ENCODE measurements at regions not wholly inside any gene's neighbourhood (a gene's known extent, or its start where the extent isn't known, plus 50 kb on each side); places are given as distances from the start of the nearest gene placed in this dataset.

DNA sequence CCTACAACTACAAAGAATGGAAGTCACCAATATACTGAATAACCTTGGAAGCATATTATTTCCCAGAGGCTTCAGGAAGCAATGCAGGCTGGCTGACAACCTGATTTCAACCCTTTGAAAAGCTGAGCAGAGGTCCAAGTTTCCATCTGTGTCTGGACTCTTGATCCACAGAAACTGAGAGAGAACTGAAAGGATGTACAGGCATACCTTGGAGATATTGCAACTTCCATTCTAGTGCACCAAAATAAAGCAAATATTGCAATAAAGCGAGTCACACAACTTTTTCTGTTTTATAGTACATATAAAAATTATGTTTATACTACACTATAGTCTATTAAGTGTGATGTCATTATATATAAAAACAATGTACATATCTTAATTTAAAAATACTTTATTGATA lies 85.3 kb downstream of the TYW3 start:
- CTCF ChIA-PET: no interaction called here
- WGBS (ENCODE audit: insufficient coverage): no CpG with 5 or more reads among the region's 1 CpG
- no peak for DNase-seq
- H3K36me3 ChIP-seq (ENCODE audit: control insufficient read depth in 2 of 2, extremely low read depth in 1 of 2, insufficient read depth in 1 of 2, low read length in 1 of 2): no peaks in the 10 kb centered on the region
- ATAC-seq (replicated peaks in 1 of 4): no peak
- H3K27ac ChIP-seq (ENCODE audit: low read length): no peak overlapping the region
- H3K9me3 ChIP-seq: no peaks in the 10 kb centered on the region
- Mint-ChIP-seq H3K4me3 (no peak overlapping the region), H3K9me3 (peaks cover 0 to 3% (median 0%) of the 10 kb centered on the region in 3 donors), H3K27me3 (peaks cover 2 to 7% of the 10 kb centered on the region in 2 donors), H3K36me3 (no peaks in the 10 kb centered on the region), H3K27ac (no peak overlapping the region), H3K4me1 (no peaks in the 10 kb centered on the region)
- POLR2A ChIA-PET: no interaction called here
- H3K4me1 ChIP-seq (ENCODE audit: control insufficient read depth in 1 of 2, extremely low read depth in 1 of 2, insufficient read depth in 2 of 2, low read length in 2 of 2): no peaks in the 10 kb centered on the region
- no peak overlapping the region for H3K4me3 ChIP-seq (ENCODE audit: control insufficient read depth in 1 of 2, extremely low read depth in 1 of 2, low read length in 1 of 2)
- H3K27me3 ChIP-seq (replicated peaks in 1 of 2; ENCODE audit: control insufficient read depth in 2 of 2, extremely low read depth in 1 of 2, insufficient read depth in 2 of 2, low read length in 1 of 2): no peaks in the 10 kb centered on the region

DNA sequence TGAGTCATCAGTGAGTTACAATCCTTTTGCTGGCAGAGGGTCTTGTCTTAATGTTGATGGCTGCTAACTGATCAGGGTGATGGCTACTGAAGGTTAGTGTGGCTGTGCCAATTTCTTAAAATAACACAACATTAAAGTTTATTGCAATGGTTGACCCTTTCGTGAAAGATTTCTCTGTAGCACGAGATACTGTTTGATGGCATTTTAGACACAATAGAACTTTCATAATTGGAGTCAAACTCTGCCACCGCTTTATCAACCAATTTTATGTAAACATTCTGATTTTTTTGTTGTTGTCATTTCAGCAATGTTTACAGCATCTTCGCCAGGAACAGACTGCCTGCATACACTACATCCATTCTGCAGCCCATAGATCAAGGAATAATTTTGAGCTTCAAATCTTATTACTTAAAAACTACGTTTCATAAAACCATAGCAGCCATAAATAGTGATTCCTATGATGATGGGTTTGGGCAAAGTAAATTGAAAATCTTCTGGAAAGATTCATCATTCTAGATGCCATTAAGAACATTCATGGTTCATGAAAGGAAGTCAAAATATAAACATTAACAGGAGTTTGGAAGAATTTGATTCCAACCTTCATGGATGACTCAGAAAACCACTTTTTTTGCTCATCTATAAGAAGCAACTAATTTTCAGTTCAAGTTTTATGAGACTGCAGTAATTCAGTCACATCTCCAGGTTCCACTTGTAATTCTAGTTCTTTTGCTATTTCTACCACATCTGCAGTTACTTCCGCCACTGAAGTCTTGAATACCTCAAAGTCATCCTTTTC lies 85.9 kb downstream of the TYW3 start:
- Histone ChIP-seq H3K4me3 (ENCODE audit: control insufficient read depth in 1 of 2, extremely low read depth in 1 of 2, low read length in 1 of 2) (no peak overlapping the region), H3K36me3 (ENCODE audit: control insufficient read depth in 2 of 2, extremely low read depth in 1 of 2, insufficient read depth in 1 of 2, low read length in 1 of 2) (no peaks in the 10 kb centered on the region), H3K9me3 (no peaks in the 10 kb centered on the region), H3K27me3 (replicated peaks in 1 of 2; ENCODE audit: control insufficient read depth in 2 of 2, extremely low read depth in 1 of 2, insufficient read depth in 2 of 2, low read length in 1 of 2) (no peaks in the 10 kb centered on the region), H3K4me1 (ENCODE audit: control insufficient read depth in 1 of 2, extremely low read depth in 1 of 2, insufficient read depth in 2 of 2, low read length in 2 of 2) (no peaks in the 10 kb centered on the region), H3K27ac (ENCODE audit: low read length) (no peak overlapping the region)
- Mint-ChIP-seq H3K36me3 (no peaks in the 10 kb centered on the region), H3K9me3 (peaks cover 0 to 3% (median 0%) of the 10 kb centered on the region in 3 donors), H3K4me1 (no peaks in the 10 kb centered on the region), H3K27ac (no peak overlapping the region), H3K4me3 (no peak overlapping the region), H3K27me3 (peaks cover 0 to 7% of the 10 kb centered on the region in 2 donors)
- DNase-seq (no peak), ATAC-seq (replicated peaks in 1 of 4) (no peak)
- 62% methylated on average over 2 of the region's 6 CpGs for WGBS (ENCODE audit: insufficient coverage)
- POLR2A ChIA-PET: no interaction called here
- CTCF ChIA-PET: no interaction called here

- Mint-ChIP-seq H3K27ac (no peak overlapping the region), H3K9me3 (peaks cover 0 to 3% (median 0%) of the 10 kb centered on the region in 3 donors), H3K4me1 (no peaks in the 10 kb centered on the region), H3K36me3 (no peaks in the 10 kb centered on the region), H3K4me3 (no peak overlapping the region), H3K27me3 (peaks cover 0 to 4% of the 10 kb centered on the region in 2 donors)
- no CpG with 5 or more reads among the region's 3 CpGs for WGBS (ENCODE audit: insufficient coverage)
- POLR2A ChIA-PET: no interaction called here
- H3K27ac ChIP-seq (ENCODE audit: low read length): no peak overlapping the region
- no peak overlapping the region for H3K4me3 ChIP-seq (ENCODE audit: control insufficient read depth in 1 of 2, extremely low read depth in 1 of 2, low read length in 1 of 2)
- H3K9me3 ChIP-seq: no peaks in the 10 kb centered on the region
- no peak for ATAC-seq (replicated peaks in 1 of 4)
- no peak for DNase-seq
- no peaks in the 10 kb centered on the region for H3K36me3 ChIP-seq (ENCODE audit: control insufficient read depth in 2 of 2, extremely low read depth in 1 of 2, insufficient read depth in 1 of 2, low read length in 1 of 2)
- CTCF ChIA-PET: no interaction called here
- no peaks in the 10 kb centered on the region for H3K27me3 ChIP-seq (replicated peaks in 1 of 2; ENCODE audit: control insufficient read depth in 2 of 2, extremely low read depth in 1 of 2, insufficient read depth in 2 of 2, low read length in 1 of 2)
- H3K4me1 ChIP-seq (ENCODE audit: control insufficient read depth in 1 of 2, extremely low read depth in 1 of 2, insufficient read depth in 2 of 2, low read length in 2 of 2): no peaks in the 10 kb centered on the region
Observed at GRCh38 chr1:74822851-74823401, 90.0 kb downstream of the TYW3 start.

DNA sequence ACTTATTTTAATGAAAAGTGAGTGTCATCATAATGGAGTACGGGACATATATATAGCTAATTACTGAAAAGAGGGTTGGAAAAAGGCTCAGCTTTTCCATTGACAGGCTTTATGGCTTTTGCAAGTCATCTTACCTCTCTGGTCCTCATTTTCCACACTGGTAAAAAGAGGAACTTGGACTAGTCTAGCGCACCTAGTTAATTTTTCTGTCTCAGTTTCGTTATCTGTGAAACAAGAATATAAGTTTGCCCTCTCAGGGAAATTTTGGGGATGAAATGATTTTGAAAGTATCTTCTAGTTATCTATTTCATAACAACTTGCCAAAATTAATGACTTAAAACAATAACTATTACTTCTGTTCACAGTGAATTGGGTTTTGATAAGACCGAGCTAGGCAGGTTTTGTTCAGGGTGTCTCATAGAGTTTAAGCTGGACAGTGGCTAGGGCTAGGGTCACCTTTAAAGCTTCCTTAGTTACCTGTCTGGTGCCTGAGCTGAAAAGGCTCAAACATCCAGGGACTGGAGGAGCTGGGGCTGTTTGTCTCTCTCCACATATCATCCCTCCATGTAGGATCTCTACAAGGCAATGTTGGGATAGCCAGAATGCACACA lies 91.7 kb downstream of the TYW3 start:
- Mint-ChIP-seq H3K27ac (no peak overlapping the region), H3K4me1 (no peaks in the 10 kb centered on the region), H3K4me3 (no peak overlapping the region), H3K27me3 (peaks cover 0 to 4% of the 10 kb centered on the region in 2 donors), H3K9me3 (peaks cover 0 to 3% (median 0%) of the 10 kb centered on the region in 3 donors), H3K36me3 (no peaks in the 10 kb centered on the region)
- no peak overlapping the region for H3K4me3 ChIP-seq (ENCODE audit: control insufficient read depth in 1 of 2, extremely low read depth in 1 of 2, low read length in 1 of 2)
- ChIA-PET POLR2A (no interaction called here), CTCF (interaction anchor here in 1 of 2 donors (0.5 kb wide), 1 partner anchor 807 kb away, joined by 3 read pairs; no protein-coding TSS in a partner anchor)
- DNase-seq: no peak
- no peak overlapping the region for H3K27ac ChIP-seq (ENCODE audit: low read length)
- ATAC-seq (replicated peaks in 1 of 4): no peak
- no peaks in the 10 kb centered on the region for H3K27me3 ChIP-seq (replicated peaks in 1 of 2; ENCODE audit: control insufficient read depth in 2 of 2, extremely low read depth in 1 of 2, insufficient read depth in 2 of 2, low read length in 1 of 2)
- no peaks in the 10 kb centered on the region for H3K9me3 ChIP-seq
- WGBS (ENCODE audit: insufficient coverage): no CpG with 5 or more reads among the region's 4 CpGs
- H3K4me1 ChIP-seq (ENCODE audit: control insufficient read depth in 1 of 2, extremely low read depth in 1 of 2, insufficient read depth in 2 of 2, low read length in 2 of 2): no peaks in the 10 kb centered on the region
- no peaks in the 10 kb centered on the region for H3K36me3 ChIP-seq (ENCODE audit: control insufficient read depth in 2 of 2, extremely low read depth in 1 of 2, insufficient read depth in 1 of 2, low read length in 1 of 2)

- Mint-ChIP-seq H3K4me3 (no peak overlapping the region), H3K4me1 (no peaks in the 10 kb centered on the region), H3K36me3 (no peaks in the 10 kb centered on the region), H3K9me3 (no peaks in the 10 kb centered on the region), H3K27me3 (no peaks in the 10 kb centered on the region), H3K27ac (no peak overlapping the region)
- no peaks in the 10 kb centered on the region for H3K36me3 ChIP-seq (ENCODE audit: control insufficient read depth in 2 of 2, extremely low read depth in 1 of 2, insufficient read depth in 1 of 2, low read length in 1 of 2)
- ChIA-PET CTCF (no interaction called here), POLR2A (no interaction called here)
- DNase-seq: no peak
- 100% methylated on average over 2 of the region's 2 CpGs for WGBS (ENCODE audit: insufficient coverage)
- H3K4me3 ChIP-seq (ENCODE audit: control insufficient read depth in 1 of 2, extremely low read depth in 1 of 2, low read length in 1 of 2): no peak overlapping the region
- no peak for ATAC-seq (replicated peaks in 1 of 4)
- H3K27ac ChIP-seq (ENCODE audit: low read length): no peak overlapping the region
- no peaks in the 10 kb centered on the region for H3K4me1 ChIP-seq (ENCODE audit: control insufficient read depth in 1 of 2, extremely low read depth in 1 of 2, insufficient read depth in 2 of 2, low read length in 2 of 2)
- no peaks in the 10 kb centered on the region for H3K27me3 ChIP-seq (replicated peaks in 1 of 2; ENCODE audit: control insufficient read depth in 2 of 2, extremely low read depth in 1 of 2, insufficient read depth in 2 of 2, low read length in 1 of 2)
- H3K9me3 ChIP-seq: no peaks in the 10 kb centered on the region
Observed at GRCh38 chr1:74830766-74831165, 97.8 kb downstream of the TYW3 start.

DNA sequence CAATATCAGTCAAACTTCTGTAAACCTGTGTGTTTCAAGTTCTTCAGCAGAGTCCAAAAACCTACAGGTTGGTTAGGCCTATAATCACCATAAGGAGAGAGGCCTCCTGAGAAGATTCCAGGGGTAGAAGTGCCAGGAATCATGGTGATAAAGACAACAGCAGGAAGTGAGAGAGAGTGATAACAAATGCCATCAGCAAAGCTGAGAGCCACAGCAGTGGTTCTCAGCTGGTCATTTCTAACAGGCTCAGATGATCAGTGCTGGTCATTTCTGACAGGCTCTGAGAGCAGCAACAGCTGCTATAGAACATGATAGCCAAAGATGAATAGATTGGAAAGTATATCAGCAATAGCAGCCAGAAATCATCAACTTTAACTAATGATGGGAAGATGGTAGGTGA lies 101.3 kb downstream of the TYW3 start:
- Mint-ChIP-seq H3K36me3 (no peaks in the 10 kb centered on the region), H3K4me3 (no peak overlapping the region), H3K27ac (no peak overlapping the region), H3K9me3 (no peaks in the 10 kb centered on the region), H3K27me3 (no peaks in the 10 kb centered on the region), H3K4me1 (no peaks in the 10 kb centered on the region)
- POLR2A ChIA-PET: no interaction called here
- no peak for DNase-seq
- no peaks in the 10 kb centered on the region for H3K36me3 ChIP-seq (ENCODE audit: control insufficient read depth in 2 of 2, extremely low read depth in 1 of 2, insufficient read depth in 1 of 2, low read length in 1 of 2)
- H3K9me3 ChIP-seq: no peaks in the 10 kb centered on the region
- H3K4me3 ChIP-seq (ENCODE audit: control insufficient read depth in 1 of 2, extremely low read depth in 1 of 2, low read length in 1 of 2): no peak overlapping the region
- CTCF ChIA-PET: no interaction called here
- H3K4me1 ChIP-seq (ENCODE audit: control insufficient read depth in 1 of 2, extremely low read depth in 1 of 2, insufficient read depth in 2 of 2, low read length in 2 of 2): no peaks in the 10 kb centered on the region
- ATAC-seq (replicated peaks in 1 of 4): no peak
- H3K27me3 ChIP-seq (replicated peaks in 1 of 2; ENCODE audit: control insufficient read depth in 2 of 2, extremely low read depth in 1 of 2, insufficient read depth in 2 of 2, low read length in 1 of 2): no peaks in the 10 kb centered on the region
- no peak overlapping the region for H3K27ac ChIP-seq (ENCODE audit: low read length)

Measured in T-cell (primary cell).